Neural cell (in vitro differentiated cells): ENCODE measurements at regions not wholly inside any gene's neighbourhood (a gene's known extent, or its start where the extent isn't known, plus 50 kb on each side); places are given as distances from the start of the nearest gene placed in this dataset.

ENCODE experiments used
- CTCF ChIP-seq: fragments of 450-650 bp; IDR thresholded peaks from 2 replicates; pipeline ENCODE4 v1.5.1; 2014; ENCODE audit warnings: antibody characterized with exemption, mild to moderate bottlenecking, moderate library complexity; ENCODE audit not compliant: poor library complexity, severe bottlenecking
- REST ChIP-seq: IDR thresholded peaks from 2 replicates; pipeline ENCODE4 v1.6.1; 2012; ENCODE audit warnings: borderline replicate concordance

- TF ChIP-seq REST (no peak), CTCF (no peak)
These were observed 243.6 kb upstream of the MEIS1 start for GRCh38 chr2:66191311-66191710.
